ENCODE measurements at regions not wholly inside any gene's neighbourhood (a gene's known extent, or its start where the extent isn't known, plus 50 kb on each side); places are given as distances from the start of the nearest gene placed in this dataset.

DNA sequence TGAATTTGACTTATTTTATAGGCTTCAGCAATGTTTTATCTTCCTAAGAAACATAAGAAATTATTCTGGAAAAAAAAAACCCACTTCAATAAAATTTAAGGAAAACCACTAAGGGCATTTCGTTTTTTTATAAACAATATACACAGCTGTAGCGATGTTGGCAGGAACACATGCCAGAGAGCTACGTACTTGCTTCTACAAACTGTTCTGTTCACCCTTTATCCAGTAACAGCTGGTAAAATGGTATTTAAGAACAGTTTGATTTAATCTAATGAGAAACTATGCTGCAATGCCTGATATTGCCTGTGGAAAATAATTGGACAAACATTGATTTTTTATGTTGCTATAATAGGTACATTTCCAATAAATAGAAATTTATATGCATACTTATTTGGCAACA, 137.2 kb upstream of the DACH1 start:
- TF ChIP-seq, protein P1, sequence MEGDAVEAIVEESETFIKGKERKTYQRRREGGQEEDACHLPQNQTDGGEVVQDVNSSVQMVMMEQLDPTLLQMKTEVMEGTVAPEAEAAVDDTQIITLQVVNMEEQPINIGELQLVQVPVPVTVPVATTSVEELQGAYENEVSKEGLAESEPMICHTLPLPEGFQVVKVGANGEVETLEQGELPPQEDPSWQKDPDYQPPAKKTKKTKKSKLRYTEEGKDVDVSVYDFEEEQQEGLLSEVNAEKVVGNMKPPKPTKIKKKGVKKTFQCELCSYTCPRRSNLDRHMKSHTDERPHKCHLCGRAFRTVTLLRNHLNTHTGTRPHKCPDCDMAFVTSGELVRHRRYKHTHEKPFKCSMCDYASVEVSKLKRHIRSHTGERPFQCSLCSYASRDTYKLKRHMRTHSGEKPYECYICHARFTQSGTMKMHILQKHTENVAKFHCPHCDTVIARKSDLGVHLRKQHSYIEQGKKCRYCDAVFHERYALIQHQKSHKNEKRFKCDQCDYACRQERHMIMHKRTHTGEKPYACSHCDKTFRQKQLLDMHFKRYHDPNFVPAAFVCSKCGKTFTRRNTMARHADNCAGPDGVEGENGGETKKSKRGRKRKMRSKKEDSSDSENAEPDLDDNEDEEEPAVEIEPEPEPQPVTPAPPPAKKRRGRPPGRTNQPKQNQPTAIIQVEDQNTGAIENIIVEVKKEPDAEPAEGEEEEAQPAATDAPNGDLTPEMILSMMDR (IDR thresholded peaks at IDR 0.05) = no peak
- no peak for TF ChIP-seq POLR2A (IDR thresholded peaks at IDR 0.05)

All from Peyer's patch (tissue), 4 donors.